NT2/D1 (cell line): ENCODE measurements at regions not wholly inside any gene's neighbourhood (a gene's known extent, or its start where the extent isn't known, plus 50 kb on each side); places are given as distances from the start of the nearest gene placed in this dataset.

ENCODE experiments used
- SUZ12 ChIP-seq: IDR thresholded peaks from 2 replicates; pipeline ENCODE4 v1.6.1; 2011; ENCODE audit not compliant: insufficient read length, insufficient read depth; ENCODE audit errors: extremely low read depth
- YY1 ChIP-seq: IDR thresholded peaks from 2 replicates; pipeline ENCODE4 v1.6.1; 2011; ENCODE audit not compliant: insufficient read length, insufficient read depth
- ZNF274 ChIP-seq: IDR thresholded peaks from 2 replicates; pipeline ENCODE4 v1.6.1; 2011; ENCODE audit warnings: mild to moderate bottlenecking, low read depth, low read length

GRCh38 chr12:118606690-118607089 lies 230.3 kb downstream of the SUDS3 start:
- TF ChIP-seq ZNF274, result no peak
- TF ChIP-seq YY1, result no peak
- TF ChIP-seq SUZ12, result no peak
